Psoas muscle (tissue), 7 donors: ENCODE measurements at regions not wholly inside any gene's neighbourhood (a gene's known extent, or its start where the extent isn't known, plus 50 kb on each side); places are given as distances from the start of the nearest gene placed in this dataset.

Experiments used
- ATAC-seq, 4 donors: fragments of 200-7000 bp; cut with Tn5 transposase; one replicate each; pipeline ENCODE4 v1.9.1; 2020; ENCODE audit warnings: moderate library complexity in 3 of 4, mild to moderate bottlenecking in 2 of 4
- DNase-seq, 2 donors: peaks; one replicate each; pipeline ENCODE4 v3.0.0-alpha.2; 2020
- H3K27ac ChIP-seq: fragments of 200-600 bp; one replicate; pipeline ENCODE4 v1.8.0; 2022
- H3K27me3 ChIP-seq, 3 donors: fragments of 200-600 bp in 1 of 3; one replicate each; pipeline versions ENCODE4 v1.6.1 to v1.8.0; 2013 to 2022; ENCODE audit warnings: low read length in 2 of 3, mild to moderate bottlenecking in 2 of 3, moderate library complexity in 1 of 3; ENCODE audit not compliant: insufficient read depth in 3 of 3
- H3K36me3 ChIP-seq, 2 donors: fragments of 200-600 bp in 1 of 2; one replicate each; pipeline versions ENCODE4 v1.6.1 to v1.8.0; 2013 to 2022; ENCODE audit warnings: low read depth in 1 of 2, mild to moderate bottlenecking in 1 of 2, moderate library complexity in 1 of 2; ENCODE audit not compliant: insufficient read depth in 1 of 2
- H3K4me1 ChIP-seq: fragments of 200-600 bp; one replicate; pipeline ENCODE4 v1.8.0; 2022
- H3K4me3 ChIP-seq: fragments of 200-600 bp; one replicate; pipeline ENCODE4 v1.8.0; 2022; ENCODE audit warnings: mild to moderate bottlenecking
- H3K9me3 ChIP-seq: fragments of 200-600 bp; one replicate; pipeline ENCODE4 v1.8.0; 2022
- CTCF ChIP-seq: fragments of 200-600 bp; IDR thresholded peaks from one replicate; pipeline ENCODE4 v1.8.0; 2022; ENCODE audit warnings: antibody characterized with exemption
- WGBS, 3 donors: extraction: QIAGEN DNeasy Blood & Tissue Kit; methylation state at CpG; one replicate each; pipeline versions ENCODE4 v1.1.6 to v1.1.7; 2013; 5-methylcytosine and 5-hydroxymethylcytosine counted together
- intact Hi-C, 2 donors: fragments of 100-400 bp; cut with DNase I; formaldehyde crosslinking; loops; one replicate each; pipeline versions ENCODE4 v1.11.0 to v1.14.2; 2022
- donor health status: healthy with polysubstance abuse.
- donor health status: DM: no; HTN: no; CAD: no; lungs with moderate emphysema.
- donor health status: Bipolar disorder and iron deficiency.
- donor health status: healthy.
- donor health status: DM: yes; HTN: yes; CAD: no.
- donor health status: DM: no; HTN: no; CAD: no.
- donor health status: DM: yes; HTN: yes; CAD: no.

DNA sequence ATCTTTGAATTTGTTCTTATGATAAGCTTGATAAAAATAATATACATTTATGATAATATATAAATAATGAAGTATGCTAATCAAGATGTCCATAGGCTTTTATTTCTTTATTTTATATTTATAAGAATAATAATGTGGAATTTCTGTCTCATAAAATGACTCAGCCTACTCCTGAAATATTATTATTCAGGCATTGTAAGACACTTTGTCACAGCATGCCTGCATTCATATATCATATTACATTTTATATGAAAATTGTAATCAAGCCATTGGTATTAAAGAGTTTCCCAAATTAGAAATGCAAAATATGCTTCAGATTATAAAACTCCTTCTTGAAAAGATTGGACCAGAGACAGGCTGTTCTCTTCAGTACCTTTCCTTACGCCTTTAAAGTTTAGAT is 1303.7 kb upstream of the CADM2 start:
- no peaks in the 10 kb centered on the region for H3K36me3 ChIP-seq
- TF ChIP-seq CTCF, result no peak
- DNase-seq, result no peak
- intact Hi-C loops, result no loop called here
- H3K4me3 ChIP-seq, result no peak overlapping the region
- no peaks in the 10 kb centered on the region for H3K9me3 ChIP-seq
- H3K27ac ChIP-seq, result no peak overlapping the region
- 90 to 100% (median 96%) methylated on average over 1 of the region's 1 CpG for WGBS, 3 donors
- peaks cover 0 to 2% (median 0%) of the 10 kb centered on the region in 3 donors for H3K27me3 ChIP-seq
- no peak for ATAC-seq
- peaks cover 6% of the 10 kb centered on the region for H3K4me1 ChIP-seq

- Histone ChIP-seq H3K4me1 (no peaks in the 10 kb centered on the region), H3K27ac (no peak overlapping the region), H3K9me3 (no peaks in the 10 kb centered on the region), H3K4me3 (no peak overlapping the region), H3K36me3 (no peaks in the 10 kb centered on the region), H3K27me3 (no peaks in the 10 kb centered on the region)
- WGBS, 3 donors, result 44 to 55% (median 47%) methylated on average over 4 of the region's 4 CpGs
- no peak for TF ChIP-seq CTCF
- intact Hi-C loops, result no loop called here
- no peak for DNase-seq
- no peak for ATAC-seq
These were observed 1296.3 kb upstream of the CADM2 start for GRCh38 chr3:83662381-83662960.

- 74 to 84% (median 78%) methylated on average over 1 of the region's 1 CpG for WGBS, 3 donors
- DNase-seq, result no peak
These were observed 1288.4 kb upstream of the CADM2 start for GRCh38 chr3:83670416-83670815.

GRCh38 chr3:83683937-83684598 is 1274.7 kb upstream of the CADM2 start:
- H3K9me3 ChIP-seq, result no peaks in the 10 kb centered on the region
- 69 to 77% (median 73%) methylated on average over 4 of the region's 4 CpGs for WGBS, 3 donors
- H3K27me3 ChIP-seq, result no peaks in the 10 kb centered on the region
- intact Hi-C loops, result no loop called here
- no peak for TF ChIP-seq CTCF
- no peak overlapping the region for H3K4me3 ChIP-seq
- no peak overlapping the region for H3K27ac ChIP-seq
- no peaks in the 10 kb centered on the region for H3K36me3 ChIP-seq
- no peaks in the 10 kb centered on the region for H3K4me1 ChIP-seq
- DNase-seq (no peak), ATAC-seq (no peak)

More at GRCh38 chr3:83670416-83670815, 1288.4 kb upstream of the CADM2 start:
- no peaks in the 10 kb centered on the region for H3K4me1 ChIP-seq
- no peak for ATAC-seq
- intact Hi-C loops, result no loop called here
- no peak overlapping the region for H3K27ac ChIP-seq
- no peak overlapping the region for H3K4me3 ChIP-seq
- H3K36me3 ChIP-seq, result no peaks in the 10 kb centered on the region
- H3K27me3 ChIP-seq, result no peaks in the 10 kb centered on the region
- TF ChIP-seq CTCF, result no peak
- no peaks in the 10 kb centered on the region for H3K9me3 ChIP-seq

- intact Hi-C loops, result no loop called here
- 49 to 58% (median 50%) methylated on average over 1 of the region's 1 CpG for WGBS, 3 donors
- H3K27me3 ChIP-seq, result no peaks in the 10 kb centered on the region
- no peaks in the 10 kb centered on the region for H3K9me3 ChIP-seq
- H3K4me3 ChIP-seq, result no peak overlapping the region
- no peaks in the 10 kb centered on the region for H3K36me3 ChIP-seq
- no peak for DNase-seq
- no peak for TF ChIP-seq CTCF
- H3K4me1 ChIP-seq, result no peaks in the 10 kb centered on the region
- H3K27ac ChIP-seq, result no peak overlapping the region
- ATAC-seq, result no peak
These were observed 1252.1 kb upstream of the CADM2 start for GRCh38 chr3:83706669-83707068.
